GM12891 (cell line): ENCODE measurements at regions not wholly inside any gene's neighbourhood (a gene's known extent, or its start where the extent isn't known, plus 50 kb on each side); places are given as distances from the start of the nearest gene placed in this dataset.

Source experiments
- PAX5 ChIP-seq: IDR thresholded peaks from 2 replicates; pipeline ENCODE4 v1.6.1; 2011; ENCODE audit warnings: low read length, moderate library complexity, mild to moderate bottlenecking; ENCODE audit not compliant: insufficient read depth, severe bottlenecking
- POLR2A ChIP-seq: IDR thresholded peaks from 2 replicates; pipeline ENCODE4 v1.6.1; 2011; ENCODE audit warnings: low read depth, low read length, control low read depth
- POLR2AphosphoS5 ChIP-seq: IDR thresholded peaks from 2 replicates; pipeline ENCODE4 v1.6.1; 2011; ENCODE audit warnings: low read depth, low read length, control low read depth
- SPI1 ChIP-seq: IDR thresholded peaks from 2 replicates; pipeline ENCODE4 v1.6.1; 2011; ENCODE audit warnings: low read depth, low read length, control low read depth

DNA sequence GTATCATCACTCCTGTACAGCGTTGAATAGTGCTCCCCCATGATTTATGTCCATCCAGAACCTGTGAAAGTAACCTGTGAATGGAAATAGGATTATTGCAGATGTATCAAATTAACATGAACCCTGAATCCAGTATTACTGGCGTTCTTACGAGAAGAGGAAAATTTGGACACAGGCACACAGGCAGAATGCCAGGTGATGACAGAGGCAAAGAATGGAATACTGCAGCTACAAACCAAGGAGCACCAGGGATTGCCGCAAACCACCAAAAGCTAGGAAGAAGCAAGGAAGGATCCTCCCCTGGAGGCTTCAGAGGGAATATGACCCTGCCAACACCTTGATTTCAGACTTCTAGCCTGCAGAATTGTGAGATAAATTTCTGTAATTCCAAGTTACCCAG is 113.5 kb upstream of the EGLN3 start:
- no peak for TF ChIP-seq POLR2AphosphoS5
- TF ChIP-seq POLR2A = no peak
- TF ChIP-seq SPI1 = no peak
- TF ChIP-seq PAX5 = no peak
